ENCODE measurements at regions not wholly inside any gene's neighbourhood (a gene's known extent, or its start where the extent isn't known, plus 50 kb on each side); places are given as distances from the start of the nearest gene placed in this dataset.
A peak's percentile ranks its signal among the peaks of the same experiment; 100 is the strongest.

DNA sequence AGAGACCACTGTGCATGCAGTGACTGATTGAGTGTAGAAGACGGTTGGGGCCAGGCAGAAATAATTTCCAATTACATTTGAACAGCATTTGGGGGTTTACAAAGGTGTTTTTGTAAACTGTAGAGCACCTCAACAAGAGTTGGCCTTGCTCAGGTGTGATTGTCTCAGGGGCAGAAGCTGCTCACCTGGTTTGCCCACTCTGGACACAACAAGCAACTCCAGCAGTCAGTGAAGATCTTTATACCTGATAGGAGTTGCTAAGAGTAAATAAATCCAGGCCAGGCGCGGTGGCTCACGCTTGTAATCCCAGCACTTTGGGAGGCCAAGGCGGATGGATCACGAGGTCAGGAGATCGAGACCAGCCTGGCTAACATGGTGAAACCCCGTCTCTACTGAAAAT lies 221.3 kb downstream of the RAB28 start:
- no peak for DNase-seq (ENCODE audit: low spot score)
- Mint-ChIP-seq H3K27ac (no peak overlapping the region), H3K27me3 (ENCODE audit: low read depth) (no peaks in the 10 kb centered on the region), H3K9me3 (no peaks in the 10 kb centered on the region), H3K4me3 (no peak overlapping the region), H3K36me3 (no peaks in the 10 kb centered on the region), H3K4me1 (peaks cover 13% of the 10 kb centered on the region)
- ATAC-seq = no peak
- CTCF ChIA-PET = interaction anchor here (0.7 to 2.7 kb wide), 2 partner anchors 14 to 80 kb away, joined by 3 to 7 read pairs; no protein-coding TSS in a partner anchor
- POLR2A ChIA-PET = no interaction called here
- TF ChIP-seq GRHL2 (CRISPR knock-in tag; IDR thresholded peaks at IDR 0.05; ENCODE audit: insufficient replicate concordance, severe bottlenecking) (no peak), SOX15 (CRISPR knock-in tag; IDR thresholded peaks at IDR 0.05) (no peak), ELF4 (CRISPR knock-in tag; IDR thresholded peaks at IDR 0.05; ENCODE audit: low read depth) (no peak), ETV6 (CRISPR knock-in tag; IDR thresholded peaks at IDR 0.05) (no peak), CREM (CRISPR knock-in tag; IDR thresholded peaks at IDR 0.05) (no peak), NFYB (CRISPR knock-in tag; conservative IDR thresholded peaks at IDR 0.05; ENCODE audit: low read depth) (no peak), HMGA2 (CRISPR knock-in tag; IDR thresholded peaks at IDR 0.05) (no peak), ZNF423 (CRISPR knock-in tag; IDR thresholded peaks at IDR 0.05) (no peak), NFE2L1 (CRISPR knock-in tag; IDR thresholded peaks at IDR 0.05) (no peak), PRRX2 (CRISPR knock-in tag; IDR thresholded peaks at IDR 0.05) (no peak)
- TF ChIP-seq, protein P1, sequence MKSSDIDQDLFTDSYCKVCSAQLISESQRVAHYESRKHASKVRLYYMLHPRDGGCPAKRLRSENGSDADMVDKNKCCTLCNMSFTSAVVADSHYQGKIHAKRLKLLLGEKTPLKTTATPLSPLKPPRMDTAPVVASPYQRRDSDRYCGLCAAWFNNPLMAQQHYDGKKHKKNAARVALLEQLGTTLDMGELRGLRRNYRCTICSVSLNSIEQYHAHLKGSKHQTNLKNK (CRISPR knock-in tag; IDR thresholded peaks at IDR 0.05) = no peak
- TF ChIP-seq, protein P2, sequence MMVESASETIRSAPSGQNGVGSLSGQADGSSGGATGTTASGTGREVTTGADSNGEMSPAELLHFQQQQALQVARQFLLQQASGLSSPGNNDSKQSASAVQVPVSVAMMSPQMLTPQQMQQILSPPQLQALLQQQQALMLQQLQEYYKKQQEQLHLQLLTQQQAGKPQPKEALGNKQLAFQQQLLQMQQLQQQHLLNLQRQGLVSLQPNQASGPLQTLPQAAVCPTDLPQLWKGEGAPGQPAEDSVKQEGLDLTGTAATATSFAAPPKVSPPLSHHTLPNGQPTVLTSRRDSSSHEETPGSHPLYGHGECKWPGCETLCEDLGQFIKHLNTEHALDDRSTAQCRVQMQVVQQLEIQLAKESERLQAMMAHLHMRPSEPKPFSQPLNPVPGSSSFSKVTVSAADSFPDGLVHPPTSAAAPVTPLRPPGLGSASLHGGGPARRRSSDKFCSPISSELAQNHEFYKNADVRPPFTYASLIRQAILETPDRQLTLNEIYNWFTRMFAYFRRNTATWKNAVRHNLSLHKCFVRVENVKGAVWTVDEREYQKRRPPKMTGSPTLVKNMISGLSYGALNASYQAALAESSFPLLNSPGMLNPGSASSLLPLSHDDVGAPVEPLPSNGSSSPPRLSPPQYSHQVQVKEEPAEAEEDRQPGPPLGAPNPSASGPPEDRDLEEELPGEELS (CRISPR knock-in tag; IDR thresholded peaks at IDR 0.05) = no peak
- TF ChIP-seq, protein P3, sequence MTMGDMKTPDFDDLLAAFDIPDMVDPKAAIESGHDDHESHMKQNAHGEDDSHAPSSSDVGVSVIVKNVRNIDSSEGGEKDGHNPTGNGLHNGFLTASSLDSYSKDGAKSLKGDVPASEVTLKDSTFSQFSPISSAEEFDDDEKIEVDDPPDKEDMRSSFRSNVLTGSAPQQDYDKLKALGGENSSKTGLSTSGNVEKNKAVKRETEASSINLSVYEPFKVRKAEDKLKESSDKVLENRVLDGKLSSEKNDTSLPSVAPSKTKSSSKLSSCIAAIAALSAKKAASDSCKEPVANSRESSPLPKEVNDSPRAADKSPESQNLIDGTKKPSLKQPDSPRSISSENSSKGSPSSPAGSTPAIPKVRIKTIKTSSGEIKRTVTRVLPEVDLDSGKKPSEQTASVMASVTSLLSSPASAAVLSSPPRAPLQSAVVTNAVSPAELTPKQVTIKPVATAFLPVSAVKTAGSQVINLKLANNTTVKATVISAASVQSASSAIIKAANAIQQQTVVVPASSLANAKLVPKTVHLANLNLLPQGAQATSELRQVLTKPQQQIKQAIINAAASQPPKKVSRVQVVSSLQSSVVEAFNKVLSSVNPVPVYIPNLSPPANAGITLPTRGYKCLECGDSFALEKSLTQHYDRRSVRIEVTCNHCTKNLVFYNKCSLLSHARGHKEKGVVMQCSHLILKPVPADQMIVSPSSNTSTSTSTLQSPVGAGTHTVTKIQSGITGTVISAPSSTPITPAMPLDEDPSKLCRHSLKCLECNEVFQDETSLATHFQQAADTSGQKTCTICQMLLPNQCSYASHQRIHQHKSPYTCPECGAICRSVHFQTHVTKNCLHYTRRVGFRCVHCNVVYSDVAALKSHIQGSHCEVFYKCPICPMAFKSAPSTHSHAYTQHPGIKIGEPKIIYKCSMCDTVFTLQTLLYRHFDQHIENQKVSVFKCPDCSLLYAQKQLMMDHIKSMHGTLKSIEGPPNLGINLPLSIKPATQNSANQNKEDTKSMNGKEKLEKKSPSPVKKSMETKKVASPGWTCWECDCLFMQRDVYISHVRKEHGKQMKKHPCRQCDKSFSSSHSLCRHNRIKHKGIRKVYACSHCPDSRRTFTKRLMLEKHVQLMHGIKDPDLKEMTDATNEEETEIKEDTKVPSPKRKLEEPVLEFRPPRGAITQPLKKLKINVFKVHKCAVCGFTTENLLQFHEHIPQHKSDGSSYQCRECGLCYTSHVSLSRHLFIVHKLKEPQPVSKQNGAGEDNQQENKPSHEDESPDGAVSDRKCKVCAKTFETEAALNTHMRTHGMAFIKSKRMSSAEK (CRISPR knock-in tag; IDR thresholded peaks at IDR 0.05; ENCODE audit: borderline replicate concordance) = no peak
- TF ChIP-seq, protein P4, sequence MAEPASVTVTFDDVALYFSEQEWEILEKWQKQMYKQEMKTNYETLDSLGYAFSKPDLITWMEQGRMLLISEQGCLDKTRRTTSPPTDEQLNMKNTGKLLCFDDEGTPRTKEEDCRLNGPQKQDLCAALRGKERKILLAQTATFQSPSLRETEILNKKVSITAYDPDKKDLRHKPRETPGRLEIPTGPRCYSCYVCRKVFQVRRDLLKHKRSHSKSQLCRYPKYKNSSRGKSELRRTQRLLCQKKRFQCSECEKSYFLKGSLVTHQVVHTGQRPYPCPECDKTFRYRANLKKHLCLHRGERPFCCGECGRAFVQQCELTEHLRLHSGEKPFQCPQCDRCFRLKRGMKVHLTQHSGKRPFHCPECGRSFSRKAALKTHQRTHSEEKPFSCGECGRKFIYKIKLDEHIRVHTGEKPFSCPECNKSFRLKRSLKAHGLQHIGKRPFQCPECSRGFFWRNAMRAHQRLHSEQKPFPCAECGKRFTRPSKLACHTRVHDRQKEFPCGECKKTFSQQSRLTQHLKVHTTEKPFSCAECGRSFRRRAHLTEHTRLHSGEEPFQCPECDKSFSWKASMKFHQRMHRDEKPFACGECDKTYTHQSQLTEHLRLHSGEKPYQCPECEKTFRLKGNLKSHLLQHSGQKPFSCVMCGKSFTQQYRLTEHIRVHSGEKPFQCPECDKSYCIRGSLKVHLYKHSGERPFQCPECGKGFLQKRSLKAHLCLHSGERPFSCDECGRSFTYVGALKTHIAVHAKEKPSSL (CRISPR knock-in tag; conservative IDR thresholded peaks at IDR 0.05) = no peak

DNA sequence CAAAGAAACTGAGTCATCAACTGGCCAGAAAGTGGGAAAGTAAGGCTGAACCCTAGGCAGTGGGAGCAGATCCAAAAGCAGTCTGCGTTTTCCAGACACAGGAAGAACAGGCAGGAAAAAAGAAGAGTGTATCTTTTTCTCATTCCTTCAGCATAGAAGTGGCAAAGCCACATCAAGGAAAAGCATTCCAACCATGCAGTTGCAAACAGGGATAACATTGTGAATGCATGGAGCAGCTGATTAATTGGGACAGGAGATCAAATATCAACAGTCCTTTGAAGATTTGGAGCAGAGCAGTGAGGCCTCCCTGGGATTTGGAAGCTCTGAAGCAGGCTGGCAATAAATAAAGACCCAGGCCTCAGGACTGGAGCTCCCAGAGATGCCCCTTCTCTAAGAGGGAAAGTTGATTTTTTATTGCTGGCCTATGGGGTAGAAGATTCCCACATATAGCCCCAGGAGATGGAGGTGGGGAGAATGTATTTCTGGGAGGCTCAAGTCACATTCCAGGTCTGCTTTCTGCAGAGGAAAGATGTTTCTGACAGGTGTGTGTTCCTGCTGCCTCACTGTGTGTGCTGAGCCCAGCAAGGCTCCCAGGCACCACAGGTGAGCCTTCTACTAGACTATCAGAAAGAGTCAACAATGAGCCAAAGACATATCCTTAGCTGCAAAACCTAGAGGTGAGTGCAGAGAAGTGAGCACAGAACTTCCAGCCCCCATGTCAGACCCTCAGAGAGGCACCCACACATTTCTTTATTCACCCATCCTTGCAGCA lies 222.5 kb downstream of the RAB28 start:
- ATAC-seq (peak; percentile 61), DNase-seq (ENCODE audit: low spot score) (no peak)
- H3K4me3 Mint-ChIP-seq = no peak overlapping the region
- no peaks in the 10 kb centered on the region for H3K9me3 Mint-ChIP-seq
- H3K36me3 Mint-ChIP-seq = no peaks in the 10 kb centered on the region
- peak overlapping the region; percentile 54; the same call in 1 of the 2 replicates for H3K27ac Mint-ChIP-seq
- no peaks in the 10 kb centered on the region for H3K27me3 Mint-ChIP-seq (ENCODE audit: low read depth)
- POLR2A ChIA-PET = no interaction called here
- CTCF ChIA-PET = interaction anchor here (0.5 to 2.7 kb wide), 2 partner anchors 13 to 266 kb away, joined by 5 to 7 read pairs; no protein-coding TSS in a partner anchor
- peaks cover 12% of the 10 kb centered on the region for H3K4me1 Mint-ChIP-seq
- TF ChIP-seq NFATC4 (CRISPR knock-in tag; IDR thresholded peaks at IDR 0.05) (no peak), FOXJ3 (CRISPR knock-in tag; IDR thresholded peaks at IDR 0.05; ENCODE audit: borderline replicate concordance) (no peak), NR2C2 (CRISPR knock-in tag; IDR thresholded peaks at IDR 0.05) (no peak), CBFB (CRISPR knock-in tag; IDR thresholded peaks at IDR 0.05; ENCODE audit: low read depth) (no peak)
- TF ChIP-seq, protein P5, sequence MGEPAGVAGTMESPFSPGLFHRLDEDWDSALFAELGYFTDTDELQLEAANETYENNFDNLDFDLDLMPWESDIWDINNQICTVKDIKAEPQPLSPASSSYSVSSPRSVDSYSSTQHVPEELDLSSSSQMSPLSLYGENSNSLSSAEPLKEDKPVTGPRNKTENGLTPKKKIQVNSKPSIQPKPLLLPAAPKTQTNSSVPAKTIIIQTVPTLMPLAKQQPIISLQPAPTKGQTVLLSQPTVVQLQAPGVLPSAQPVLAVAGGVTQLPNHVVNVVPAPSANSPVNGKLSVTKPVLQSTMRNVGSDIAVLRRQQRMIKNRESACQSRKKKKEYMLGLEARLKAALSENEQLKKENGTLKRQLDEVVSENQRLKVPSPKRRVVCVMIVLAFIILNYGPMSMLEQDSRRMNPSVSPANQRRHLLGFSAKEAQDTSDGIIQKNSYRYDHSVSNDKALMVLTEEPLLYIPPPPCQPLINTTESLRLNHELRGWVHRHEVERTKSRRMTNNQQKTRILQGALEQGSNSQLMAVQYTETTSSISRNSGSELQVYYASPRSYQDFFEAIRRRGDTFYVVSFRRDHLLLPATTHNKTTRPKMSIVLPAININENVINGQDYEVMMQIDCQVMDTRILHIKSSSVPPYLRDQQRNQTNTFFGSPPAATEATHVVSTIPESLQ (CRISPR knock-in tag; IDR thresholded peaks at IDR 0.05) = no peak
- TF ChIP-seq, protein P6, sequence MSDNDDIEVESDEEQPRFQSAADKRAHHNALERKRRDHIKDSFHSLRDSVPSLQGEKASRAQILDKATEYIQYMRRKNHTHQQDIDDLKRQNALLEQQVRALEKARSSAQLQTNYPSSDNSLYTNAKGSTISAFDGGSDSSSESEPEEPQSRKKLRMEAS (CRISPR knock-in tag; IDR thresholded peaks at IDR 0.05) = no peak
- TF ChIP-seq, protein P7, sequence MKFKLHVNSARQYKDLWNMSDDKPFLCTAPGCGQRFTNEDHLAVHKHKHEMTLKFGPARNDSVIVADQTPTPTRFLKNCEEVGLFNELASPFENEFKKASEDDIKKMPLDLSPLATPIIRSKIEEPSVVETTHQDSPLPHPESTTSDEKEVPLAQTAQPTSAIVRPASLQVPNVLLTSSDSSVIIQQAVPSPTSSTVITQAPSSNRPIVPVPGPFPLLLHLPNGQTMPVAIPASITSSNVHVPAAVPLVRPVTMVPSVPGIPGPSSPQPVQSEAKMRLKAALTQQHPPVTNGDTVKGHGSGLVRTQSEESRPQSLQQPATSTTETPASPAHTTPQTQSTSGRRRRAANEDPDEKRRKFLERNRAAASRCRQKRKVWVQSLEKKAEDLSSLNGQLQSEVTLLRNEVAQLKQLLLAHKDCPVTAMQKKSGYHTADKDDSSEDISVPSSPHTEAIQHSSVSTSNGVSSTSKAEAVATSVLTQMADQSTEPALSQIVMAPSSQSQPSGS (CRISPR knock-in tag; IDR thresholded peaks at IDR 0.05; ENCODE audit: borderline replicate concordance, low read depth) = no peak
